NCI-H82 treated with DMSO at 0.1 percent for 48 hours (cell line): ENCODE measurements at regions not wholly inside any gene's neighbourhood (a gene's known extent, or its start where the extent isn't known, plus 50 kb on each side); places are given as distances from the start of the nearest gene placed in this dataset.

ENCODE experiments used
- DNase-seq: peaks from one replicate; lab custom pipeline; 2025; ENCODE audit not compliant: unreplicated experiment; lab: John Stamatoyannopoulos, UW

GRCh38 chr3:41127414-41127813 lies 71.9 kb upstream of the CTNNB1 start:
- DNase-seq, result no peak

- DNase-seq, result no peak
These were observed 69.6 kb upstream of the CTNNB1 start for GRCh38 chr3:41129731-41130130.

GRCh38 chr3:41131224-41131623 lies 68.1 kb upstream of the CTNNB1 start:
- no peak for DNase-seq

- DNase-seq, result no peak
These were observed 61.6 kb upstream of the CTNNB1 start for GRCh38 chr3:41137686-41138111.

- no peak for DNase-seq
These were observed 61.2 kb upstream of the CTNNB1 start for GRCh38 chr3:41138146-41138545.

GRCh38 chr3:41138601-41139000 lies 60.7 kb upstream of the CTNNB1 start:
- DNase-seq, result no peak

GRCh38 chr3:41140242-41140641 lies 59.1 kb upstream of the CTNNB1 start:
- DNase-seq, result no peak

- DNase-seq, result no peak
These were observed 57.7 kb upstream of the CTNNB1 start for GRCh38 chr3:41141433-41142167.

GRCh38 chr3:41143421-41144031 lies 55.8 kb upstream of the CTNNB1 start:
- no peak for DNase-seq

- no peak for DNase-seq
These were observed 54.7 kb upstream of the CTNNB1 start for GRCh38 chr3:41144631-41145030.

- no peak for DNase-seq
These were observed 50.8 kb upstream of the CTNNB1 start for GRCh38 chr3:41148478-41148877.

GRCh38 chr3:41148901-41149300 lies 50.4 kb upstream of the CTNNB1 start:
- DNase-seq, result no peak
